ENCODE measurements at regions not wholly inside any gene's neighbourhood (a gene's known extent, or its start where the extent isn't known, plus 50 kb on each side); places are given as distances from the start of the nearest gene placed in this dataset.

DNA sequence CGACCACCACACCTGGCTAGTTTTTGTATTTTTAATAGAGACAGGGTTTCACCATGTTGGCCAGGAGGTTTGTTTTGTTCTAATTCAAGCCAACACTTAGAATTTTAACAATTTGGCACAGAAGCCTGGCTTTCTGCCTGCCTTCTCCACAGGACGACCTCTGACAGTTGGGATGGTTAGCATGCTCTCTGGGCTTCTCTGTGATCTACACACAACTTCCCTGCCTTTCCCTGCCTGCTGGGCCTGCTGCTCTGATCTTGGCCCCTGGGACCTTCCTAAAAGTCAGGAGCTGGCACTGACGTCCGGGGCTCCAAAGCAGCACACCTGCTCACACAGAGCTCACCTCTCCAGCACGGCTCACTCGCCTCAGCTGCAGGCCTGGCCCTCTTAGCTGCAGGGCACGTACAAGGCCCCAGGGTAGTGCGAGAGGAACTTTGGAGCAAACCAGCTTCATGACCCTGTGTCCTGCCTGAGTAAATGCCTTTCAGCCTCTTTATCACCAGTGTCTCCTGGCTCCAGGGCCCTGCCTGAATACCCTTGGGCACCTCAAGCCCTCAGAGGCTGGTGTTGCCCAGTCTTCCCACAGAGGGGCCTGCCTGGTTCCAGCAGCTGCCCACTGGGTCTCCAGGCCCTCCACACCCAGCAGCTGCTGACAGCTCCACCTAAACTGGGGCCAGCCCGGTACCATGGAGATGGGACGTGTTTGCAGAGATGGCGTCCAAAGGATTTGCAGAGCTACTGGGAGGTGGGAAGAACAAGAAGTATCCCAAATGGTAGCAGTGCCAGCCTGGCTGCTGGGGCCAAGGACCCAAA, 96.0 kb downstream of the PSMB1 start:
- TF ChIP-seq POLR2A (IDR thresholded peaks at IDR 0.05; ENCODE audit: extremely low read depth, insufficient read length) (no peak), MYC (IDR thresholded peaks at IDR 0.05; ENCODE audit: low read depth, low read length) (no peak)
- TF ChIP-seq, protein P1, sequence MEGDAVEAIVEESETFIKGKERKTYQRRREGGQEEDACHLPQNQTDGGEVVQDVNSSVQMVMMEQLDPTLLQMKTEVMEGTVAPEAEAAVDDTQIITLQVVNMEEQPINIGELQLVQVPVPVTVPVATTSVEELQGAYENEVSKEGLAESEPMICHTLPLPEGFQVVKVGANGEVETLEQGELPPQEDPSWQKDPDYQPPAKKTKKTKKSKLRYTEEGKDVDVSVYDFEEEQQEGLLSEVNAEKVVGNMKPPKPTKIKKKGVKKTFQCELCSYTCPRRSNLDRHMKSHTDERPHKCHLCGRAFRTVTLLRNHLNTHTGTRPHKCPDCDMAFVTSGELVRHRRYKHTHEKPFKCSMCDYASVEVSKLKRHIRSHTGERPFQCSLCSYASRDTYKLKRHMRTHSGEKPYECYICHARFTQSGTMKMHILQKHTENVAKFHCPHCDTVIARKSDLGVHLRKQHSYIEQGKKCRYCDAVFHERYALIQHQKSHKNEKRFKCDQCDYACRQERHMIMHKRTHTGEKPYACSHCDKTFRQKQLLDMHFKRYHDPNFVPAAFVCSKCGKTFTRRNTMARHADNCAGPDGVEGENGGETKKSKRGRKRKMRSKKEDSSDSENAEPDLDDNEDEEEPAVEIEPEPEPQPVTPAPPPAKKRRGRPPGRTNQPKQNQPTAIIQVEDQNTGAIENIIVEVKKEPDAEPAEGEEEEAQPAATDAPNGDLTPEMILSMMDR (IDR thresholded peaks at IDR 0.05; ENCODE audit: low read depth, low read length), result no peak

All from NB4 (cell line).